ENCODE measurements at regions not wholly inside any gene's neighbourhood (a gene's known extent, or its start where the extent isn't known, plus 50 kb on each side); places are given as distances from the start of the nearest gene placed in this dataset.

- no peaks in the 10 kb centered on the region for H3K9me2 ChIP-seq (ENCODE audit: insufficient read depth)
- no peak overlapping the region for H3K27ac ChIP-seq (ENCODE audit: low read depth, low read length)
- H4K20me1 ChIP-seq (ENCODE audit: insufficient read depth): no peaks in the 10 kb centered on the region
- no TSS peak for BruUV-seq (replicated peaks)
- POLR2A ChIA-PET: no interaction called here
- H3K27me3 ChIP-seq (ENCODE audit: insufficient read depth, low read length): peaks cover 58% of the 10 kb centered on the region
- H2AFZ ChIP-seq (ENCODE audit: low read depth, low read length, poor library complexity, severe bottlenecking): no peak overlapping the region
- H3K4me3 ChIP-seq (replicated peaks in 1 of 2; ENCODE audit: low read depth in 1 of 2, low read length in 2 of 2): no peak overlapping the region
- CTCF ChIA-PET: no interaction called here
- no peak overlapping the region for H3K4me2 ChIP-seq (ENCODE audit: low read length)
- RAD21 ChIA-PET (ENCODE audit: low non-redundant PET in 1 of 2, low total read pairs in 2 of 2, uncharacterized antibody in 2 of 2, unreplicated experiment in 2 of 2): no interaction called here
- ATAC-seq (no peak), DNase-seq (ENCODE audit: low read depth, low spot score) (no peak)
- H3K9ac ChIP-seq (ENCODE audit: low read length): no peak overlapping the region
- H3K9me3 ChIP-seq (ENCODE audit: control insufficient read depth in 1 of 2, insufficient read depth in 1 of 2, low read depth in 1 of 2, low read length in 2 of 2): no peaks in the 10 kb centered on the region
- no peaks in the 10 kb centered on the region for H3K36me3 ChIP-seq (ENCODE audit: control insufficient read depth in 1 of 2, insufficient read depth in 2 of 2, low read length in 2 of 2)
- TF ChIP-seq EZH2 (IDR thresholded peaks at IDR 0.05) (no peak), CEBPB (IDR thresholded peaks at IDR 0.05; ENCODE audit: low read depth) (no peak), ATF3 (IDR thresholded peaks at IDR 0.05) (no peak), TCF7L2 (IDR thresholded peaks at IDR 0.05; ENCODE audit: borderline replicate concordance, extremely low read depth, insufficient read depth, insufficient read length) (no peak), FOSL1 (IDR thresholded peaks at IDR 0.05; ENCODE audit: low read depth) (no peak), POLR2A (IDR thresholded peaks at IDR 0.05; ENCODE audit: borderline replicate concordance, extremely low read depth, insufficient read depth, insufficient read length) (no peak), RAD21 (IDR thresholded peaks at IDR 0.05; ENCODE audit: low read depth) (no peak), JUND (IDR thresholded peaks at IDR 0.05) (no peak), POLR2AphosphoS5 (IDR thresholded peaks at IDR 0.05; ENCODE audit: low read depth, low read length) (no peak), EGR1 (IDR thresholded peaks at IDR 0.05; ENCODE audit: low read depth) (no peak), SP1 (IDR thresholded peaks at IDR 0.05; ENCODE audit: low read depth) (no peak), CTCF (IDR thresholded peaks at IDR 0.05 in 2 of 3, conservative IDR thresholded peaks at IDR 0.05 in 1 of 3; ENCODE audit: borderline replicate concordance in 1 of 3, insufficient read depth in 1 of 3, low read depth in 2 of 3, low read length in 2 of 3) (no peak), CBX3 (IDR thresholded peaks at IDR 0.05; ENCODE audit: low read depth) (no peak), REST (IDR thresholded peaks at IDR 0.05; ENCODE audit: low read depth) (no peak), SIN3A (IDR thresholded peaks at IDR 0.05; ENCODE audit: low read depth) (no peak), SRF (IDR thresholded peaks at IDR 0.05; ENCODE audit: low read depth) (no peak)
- intact Hi-C loops (cut with micrococcal nuclease): no loop called here
- H3K79me2 ChIP-seq (ENCODE audit: insufficient read depth, low read length): no peaks in the 10 kb centered on the region
- H3K4me1 ChIP-seq (ENCODE audit: control insufficient read depth in 1 of 2, insufficient read depth in 2 of 2, low read length in 2 of 2): no peaks in the 10 kb centered on the region
Measured at GRCh38 chr13:31468114-31468902, 268.5 kb downstream of the B3GLCT start.
